ENCODE measurements at regions not wholly inside any gene's neighbourhood (a gene's known extent, or its start where the extent isn't known, plus 50 kb on each side); places are given as distances from the start of the nearest gene placed in this dataset.

DNA sequence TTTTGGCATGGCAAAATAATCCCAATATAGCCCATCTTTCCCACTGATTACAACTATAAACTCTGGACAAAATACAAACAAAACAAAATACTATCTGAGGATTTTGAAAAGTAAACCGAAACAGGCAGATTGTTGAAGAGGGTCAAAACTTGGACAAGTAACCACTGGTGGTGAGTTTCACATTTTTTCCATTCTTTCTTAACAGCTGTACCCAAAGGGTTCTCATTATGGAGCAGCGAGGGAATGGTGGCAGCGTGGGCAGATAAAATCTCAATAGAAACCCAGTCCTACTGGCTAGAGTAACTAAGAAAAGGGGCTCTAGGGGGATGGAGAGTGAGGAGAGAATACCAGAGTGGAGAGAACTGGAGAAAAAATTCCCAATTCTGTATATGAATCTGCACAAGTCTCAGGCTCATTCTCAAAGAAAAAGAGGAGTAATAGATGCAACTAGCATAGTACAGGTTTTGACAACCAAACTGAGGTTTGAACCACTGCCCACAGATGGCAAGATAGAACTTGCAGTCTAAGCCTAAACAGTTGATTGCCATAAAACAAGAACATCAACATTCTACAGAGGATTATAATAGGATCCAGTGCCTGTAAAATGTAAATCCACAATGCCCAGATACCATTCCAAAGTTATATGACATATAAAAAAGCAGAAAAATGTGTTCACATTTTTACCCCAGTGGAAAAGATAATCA is 284.5 kb downstream of the KCNRG start:
- TF ChIP-seq, protein P1, sequence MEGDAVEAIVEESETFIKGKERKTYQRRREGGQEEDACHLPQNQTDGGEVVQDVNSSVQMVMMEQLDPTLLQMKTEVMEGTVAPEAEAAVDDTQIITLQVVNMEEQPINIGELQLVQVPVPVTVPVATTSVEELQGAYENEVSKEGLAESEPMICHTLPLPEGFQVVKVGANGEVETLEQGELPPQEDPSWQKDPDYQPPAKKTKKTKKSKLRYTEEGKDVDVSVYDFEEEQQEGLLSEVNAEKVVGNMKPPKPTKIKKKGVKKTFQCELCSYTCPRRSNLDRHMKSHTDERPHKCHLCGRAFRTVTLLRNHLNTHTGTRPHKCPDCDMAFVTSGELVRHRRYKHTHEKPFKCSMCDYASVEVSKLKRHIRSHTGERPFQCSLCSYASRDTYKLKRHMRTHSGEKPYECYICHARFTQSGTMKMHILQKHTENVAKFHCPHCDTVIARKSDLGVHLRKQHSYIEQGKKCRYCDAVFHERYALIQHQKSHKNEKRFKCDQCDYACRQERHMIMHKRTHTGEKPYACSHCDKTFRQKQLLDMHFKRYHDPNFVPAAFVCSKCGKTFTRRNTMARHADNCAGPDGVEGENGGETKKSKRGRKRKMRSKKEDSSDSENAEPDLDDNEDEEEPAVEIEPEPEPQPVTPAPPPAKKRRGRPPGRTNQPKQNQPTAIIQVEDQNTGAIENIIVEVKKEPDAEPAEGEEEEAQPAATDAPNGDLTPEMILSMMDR (IDR thresholded peaks at IDR 0.05) = no peak
- TF ChIP-seq ZFX (IDR thresholded peaks at IDR 0.05; ENCODE audit: borderline replicate concordance) = no peak
- H3K27ac ChIP-seq = no peak overlapping the region

DNA sequence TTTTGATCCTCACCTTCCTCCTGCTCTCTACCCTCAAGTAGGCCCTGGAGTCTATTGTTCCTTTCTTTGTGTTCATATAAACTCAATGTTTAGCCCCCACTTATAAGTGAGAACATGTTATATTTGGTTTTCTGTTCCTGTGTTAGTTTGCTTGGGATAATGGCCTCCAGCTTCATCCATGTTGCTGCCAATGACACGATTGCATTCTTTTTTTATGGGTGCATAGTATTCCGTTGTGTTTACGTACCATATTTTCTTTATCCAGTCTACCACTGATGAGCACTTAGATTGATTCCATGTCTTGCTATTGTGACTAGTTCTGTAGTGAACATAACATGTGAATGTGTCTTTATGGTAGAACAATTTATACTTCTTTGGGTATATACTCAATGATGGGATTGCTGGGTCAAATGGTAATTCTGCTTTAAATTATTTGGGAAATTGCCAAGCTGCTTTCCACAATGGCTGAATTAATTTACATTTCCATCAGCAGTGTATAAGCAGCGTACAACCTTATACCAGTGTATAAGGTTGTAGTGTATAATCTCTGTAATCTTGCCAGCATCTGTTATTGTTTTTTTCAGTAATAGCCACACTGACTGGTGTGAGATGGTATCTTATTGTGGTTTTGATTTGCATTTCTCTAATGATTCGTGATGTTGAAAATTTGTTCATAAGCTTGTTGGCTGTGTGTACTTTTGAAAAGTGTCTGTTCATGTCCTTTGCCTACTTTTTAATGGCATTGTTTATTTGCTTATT is 288.9 kb downstream of the KCNRG start:
- H3K27ac ChIP-seq = no peak overlapping the region
- TF ChIP-seq, protein P1 (IDR thresholded peaks at IDR 0.05) = no peak
- no peak for TF ChIP-seq ZFX (IDR thresholded peaks at IDR 0.05; ENCODE audit: borderline replicate concordance)

GRCh38 chr13:50306156-50306555 is 290.9 kb downstream of the KCNRG start:
- TF ChIP-seq, protein P1 (IDR thresholded peaks at IDR 0.05) = no peak
- TF ChIP-seq ZFX (IDR thresholded peaks at IDR 0.05; ENCODE audit: borderline replicate concordance) = no peak
- no peak overlapping the region for H3K27ac ChIP-seq

DNA sequence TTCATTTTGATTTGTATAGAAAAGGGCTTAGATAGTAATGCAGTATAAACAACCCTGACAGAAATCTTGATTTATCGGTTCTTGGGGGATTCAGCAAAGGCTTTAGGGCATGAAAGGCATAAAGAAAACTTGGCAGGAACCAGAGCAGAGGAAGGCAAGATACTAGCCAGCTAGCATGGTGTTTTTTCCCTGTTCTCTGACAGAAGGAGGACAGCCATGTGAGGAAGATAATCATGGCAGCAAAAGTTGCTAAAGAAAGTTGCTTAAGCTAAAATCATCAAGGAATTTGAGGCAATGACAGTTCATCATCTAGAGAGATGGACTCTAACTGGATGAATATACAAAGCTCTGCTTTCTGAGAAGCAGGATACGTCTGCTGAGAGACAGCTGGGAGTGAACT is 294.1 kb downstream of the KCNRG start:
- H3K27ac ChIP-seq = no peak overlapping the region
- TF ChIP-seq ZFX (IDR thresholded peaks at IDR 0.05; ENCODE audit: borderline replicate concordance) = no peak
- TF ChIP-seq, protein P1 (IDR thresholded peaks at IDR 0.05) = no peak

- no peak overlapping the region for H3K27ac ChIP-seq
- TF ChIP-seq, protein P1 (IDR thresholded peaks at IDR 0.05) = no peak
- TF ChIP-seq ZFX (IDR thresholded peaks at IDR 0.05; ENCODE audit: borderline replicate concordance) = no peak
Measured at GRCh38 chr13:50309882-50310594, 294.8 kb downstream of the KCNRG start.

GRCh38 chr13:50310734-50311133 is 295.5 kb downstream of the KCNRG start:
- TF ChIP-seq, protein P1 (IDR thresholded peaks at IDR 0.05) = no peak
- TF ChIP-seq ZFX (IDR thresholded peaks at IDR 0.05; ENCODE audit: borderline replicate concordance) = no peak
- no peak overlapping the region for H3K27ac ChIP-seq
